ENCODE measurements at regions not wholly inside any gene's neighbourhood (a gene's known extent, or its start where the extent isn't known, plus 50 kb on each side); places are given as distances from the start of the nearest gene placed in this dataset.
"Not testable (repeated sequence)": the region's sequence is repeated elsewhere in the genome, so short reads cannot be mapped to it uniquely, and the experiment has no call there.

DNA sequence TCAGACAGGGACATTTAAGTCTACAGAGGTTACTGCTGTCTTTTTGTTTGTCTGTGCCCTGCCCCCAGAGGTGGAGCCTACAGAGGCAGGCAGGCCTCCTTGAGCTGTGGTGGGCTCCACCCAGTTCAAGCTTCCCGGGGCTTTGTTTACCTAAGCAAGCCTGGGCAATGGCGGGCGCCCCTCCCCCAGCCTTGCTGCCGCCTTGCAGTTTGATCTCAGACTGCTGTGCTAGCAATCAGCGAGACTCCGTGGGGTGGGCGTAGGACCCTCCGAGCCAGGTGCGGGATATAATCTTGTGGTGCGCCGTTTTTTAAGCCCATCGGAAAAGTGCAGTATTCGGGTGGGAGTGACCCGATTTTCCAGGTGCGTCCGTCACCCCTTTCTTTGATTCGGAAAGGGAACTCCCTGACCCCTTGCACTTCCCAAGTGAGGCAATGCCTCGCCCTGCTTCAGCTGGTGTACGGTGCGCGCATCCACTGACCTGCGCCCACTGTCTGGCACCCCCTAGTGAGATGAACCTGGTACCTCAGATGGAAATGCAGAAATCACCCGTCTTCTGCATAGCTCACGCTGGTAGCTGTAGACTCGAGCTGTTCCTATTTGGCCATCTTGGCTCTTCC is 134.1 kb upstream of the KITLG start:
- DNase-seq (ENCODE audit: low spot score) = not testable (repeated sequence)

DNA sequence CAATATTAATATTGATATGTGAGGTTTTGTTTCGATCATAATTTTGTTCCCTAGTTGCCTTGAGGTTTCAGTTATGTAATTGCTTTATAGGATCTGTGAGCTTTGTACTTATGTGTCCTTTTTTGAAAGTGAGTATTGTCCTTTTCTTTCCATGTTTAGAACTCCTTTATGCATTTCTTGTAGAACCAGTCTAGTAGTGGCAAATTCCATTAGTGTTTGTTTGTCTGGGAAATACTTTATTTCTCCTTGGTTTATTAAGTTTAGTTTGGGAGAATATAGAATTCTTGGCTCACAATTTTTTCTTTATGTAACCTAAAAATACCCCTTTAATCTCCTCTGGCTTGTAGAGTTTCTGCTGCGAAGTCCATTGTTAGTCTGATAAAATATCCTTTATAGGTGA is 127.5 kb upstream of the KITLG start:
- DNase-seq (ENCODE audit: low spot score) = no peak

DNA sequence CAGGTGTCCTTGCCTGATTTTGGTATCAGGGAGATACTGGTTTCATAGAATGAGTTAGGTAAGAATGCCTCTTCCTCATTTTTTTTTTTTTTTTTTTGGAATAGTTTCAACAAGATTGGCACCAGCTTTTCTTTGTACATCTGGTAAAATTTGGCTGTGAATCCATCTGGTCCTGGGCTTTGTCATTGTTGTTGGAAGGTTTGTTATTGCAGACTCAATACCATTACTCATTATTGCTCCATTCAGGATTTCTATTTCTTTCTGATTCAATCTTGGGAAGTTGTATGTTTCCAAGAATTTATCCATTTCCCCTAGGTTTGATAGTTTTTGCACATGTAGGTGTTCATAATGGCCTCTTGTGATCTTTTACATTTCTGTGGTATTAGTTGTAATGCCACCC is 126.0 kb upstream of the KITLG start:
- DNase-seq (ENCODE audit: low spot score) = no peak

DNA sequence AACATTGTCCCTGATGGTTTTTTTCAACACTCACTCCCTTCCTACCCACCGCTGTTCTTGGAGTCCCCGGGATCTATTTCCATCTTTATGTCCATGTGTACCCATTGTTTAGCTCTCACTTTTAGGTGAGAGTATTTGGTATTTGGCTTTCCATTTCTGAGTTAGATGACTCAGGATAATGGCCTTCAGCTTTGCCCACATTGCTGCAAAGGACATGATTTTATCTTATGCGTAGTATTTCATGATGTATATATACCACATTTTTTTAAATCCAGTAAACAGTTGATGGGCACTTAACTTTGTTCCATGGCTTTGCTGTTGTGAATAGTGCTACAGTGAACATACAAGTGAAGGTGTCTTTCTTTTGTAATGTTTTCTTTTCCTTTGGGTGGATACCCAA is 123.5 kb upstream of the KITLG start:
- DNase-seq (ENCODE audit: low spot score) = peak; percentile 33

DNA sequence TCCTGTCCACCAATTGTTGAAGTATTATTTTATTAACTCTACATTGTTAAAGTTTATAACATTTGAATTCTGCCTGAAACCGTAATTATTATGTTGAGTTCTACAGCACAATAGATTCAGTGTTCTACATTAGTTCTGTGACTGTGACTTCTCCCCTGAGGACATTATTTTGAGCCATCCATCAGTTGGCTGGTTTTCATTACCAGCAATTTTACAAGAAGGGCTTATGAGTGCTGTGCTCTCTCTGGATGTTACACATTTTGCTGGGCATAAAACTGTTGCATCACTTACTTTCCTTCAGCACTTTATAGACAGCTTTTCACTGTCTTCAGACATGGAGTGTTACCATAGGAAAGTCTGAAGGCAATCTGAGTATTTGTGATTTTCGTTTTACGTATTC is 118.2 kb upstream of the KITLG start:
- no peak for DNase-seq (ENCODE audit: low spot score)

DNA sequence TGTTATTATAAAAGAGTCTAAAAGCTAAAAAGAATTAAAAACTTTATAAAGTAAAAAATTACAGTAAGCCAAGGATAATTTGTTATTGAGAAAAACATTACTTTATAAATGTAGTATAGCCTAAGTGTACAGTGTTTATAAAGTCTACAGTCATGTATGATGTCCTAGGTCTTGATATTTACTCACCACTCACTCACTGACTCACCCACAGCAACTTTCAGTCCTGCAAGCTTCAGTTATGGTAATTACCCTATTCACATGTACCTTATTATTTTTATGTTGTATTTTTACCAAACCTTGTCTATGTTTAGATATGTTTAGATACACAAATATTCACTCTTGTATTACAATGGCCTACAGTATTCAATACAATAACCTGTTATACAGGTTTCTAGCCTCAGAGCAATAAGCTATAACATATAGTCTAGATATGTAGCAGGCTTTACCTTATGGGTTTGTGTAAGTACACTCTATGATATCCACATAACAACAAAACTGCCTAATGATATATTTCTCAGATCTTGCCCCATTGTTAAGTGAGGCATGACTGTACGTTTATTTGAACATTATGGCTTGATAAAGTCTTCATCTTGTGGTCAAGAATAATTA is 113.7 kb upstream of the KITLG start:
- DNase-seq (ENCODE audit: low spot score) = no peak

DNA sequence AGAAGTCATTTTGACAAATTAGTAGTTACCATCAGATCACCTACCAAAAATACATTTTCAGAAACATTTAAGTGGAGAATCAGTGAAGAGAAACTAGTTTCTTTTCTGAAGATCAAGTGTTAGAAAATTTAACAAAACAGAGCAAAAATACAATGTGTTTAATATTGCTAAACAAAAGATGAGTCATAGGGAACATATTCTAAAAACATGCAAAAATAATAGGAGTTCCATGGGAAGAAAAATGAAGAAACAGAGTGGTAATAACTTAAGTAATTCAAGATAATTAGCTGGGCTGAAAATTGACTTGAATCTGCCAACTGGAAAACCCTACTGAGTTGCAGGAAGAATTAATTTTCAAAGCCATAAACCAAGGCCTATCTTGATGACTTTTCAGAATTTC is 111.5 kb upstream of the KITLG start:
- no peak for DNase-seq (ENCODE audit: low spot score)

DNA sequence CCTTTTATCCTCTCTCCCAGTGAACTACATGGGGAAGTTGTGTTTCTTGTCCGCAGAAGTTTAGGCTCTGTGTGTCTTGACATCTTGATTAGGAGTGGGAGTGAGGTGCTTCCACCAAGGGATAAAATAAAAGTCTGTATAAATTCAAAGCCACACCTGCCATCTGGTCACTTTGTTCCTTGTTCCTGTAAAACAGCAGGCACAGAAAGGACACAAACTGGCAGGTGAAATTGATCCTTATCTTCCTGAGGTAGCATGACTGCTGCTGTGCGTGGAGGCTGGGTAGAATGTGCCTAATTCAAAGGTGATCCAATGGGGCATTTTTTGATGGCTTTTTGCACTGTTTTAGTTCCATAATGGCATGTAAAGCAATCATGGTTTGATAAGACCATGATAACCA is 104.3 kb upstream of the KITLG start:
- DNase-seq (ENCODE audit: low spot score) = no peak

DNA sequence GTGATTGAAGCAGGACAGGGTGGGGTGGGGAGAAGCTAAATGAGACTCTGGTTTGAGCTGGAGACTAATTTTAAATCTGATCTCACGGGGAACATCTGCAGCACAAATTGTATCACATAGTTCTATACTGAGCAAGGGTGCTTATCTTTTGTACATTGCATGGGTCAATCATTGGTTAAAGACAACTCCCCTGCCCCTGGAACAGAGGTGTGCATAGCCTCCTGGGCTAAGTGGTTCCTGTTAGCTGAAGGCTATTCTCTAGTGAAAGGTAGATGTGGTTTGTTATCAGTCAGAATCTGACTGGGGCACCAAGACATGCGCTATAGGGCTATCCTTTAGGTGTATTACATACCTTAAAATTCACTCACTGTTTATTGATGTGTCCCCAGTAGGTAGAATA is 103.9 kb upstream of the KITLG start:
- DNase-seq (ENCODE audit: low spot score) = no peak

DNA sequence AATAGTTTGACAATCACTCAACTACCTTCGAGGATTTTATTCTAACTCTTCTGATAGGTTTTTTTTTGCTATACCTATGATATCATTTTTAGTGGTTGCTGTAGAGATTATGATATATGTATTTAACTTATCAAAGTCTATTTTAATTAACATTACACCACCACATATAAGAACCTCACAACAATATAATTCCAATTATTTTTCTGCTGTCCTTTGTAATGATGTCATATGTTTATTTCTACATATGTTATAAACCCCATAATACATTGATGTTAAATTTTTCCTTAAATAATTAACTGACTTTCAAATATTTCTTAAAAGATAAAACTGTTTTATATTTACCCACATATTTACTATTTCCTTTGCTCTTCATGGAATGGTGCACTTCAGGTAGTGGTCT is 103.4 kb upstream of the KITLG start:
- DNase-seq (ENCODE audit: low spot score) = no peak

DNA sequence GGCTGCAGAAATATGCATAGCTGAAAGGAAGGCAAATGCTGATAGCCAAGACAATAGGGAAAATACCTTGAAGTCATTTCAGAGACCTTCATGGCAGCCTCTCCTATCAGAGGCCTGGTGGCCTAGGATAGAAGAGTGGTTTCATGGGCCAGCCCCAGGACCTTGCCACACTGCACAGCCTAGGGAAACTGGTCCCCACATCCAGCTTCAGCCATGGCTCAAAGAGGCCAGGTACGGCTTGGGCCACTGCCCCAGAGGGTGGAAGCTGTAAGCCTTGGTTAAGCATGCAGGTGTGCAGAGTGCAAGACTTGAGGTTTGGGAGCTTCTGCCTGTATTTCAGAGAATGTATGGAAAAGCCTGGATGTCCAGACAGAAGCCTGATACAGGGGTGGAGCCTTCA is 101.0 kb upstream of the KITLG start:
- DNase-seq (ENCODE audit: low spot score) = no peak

DNA sequence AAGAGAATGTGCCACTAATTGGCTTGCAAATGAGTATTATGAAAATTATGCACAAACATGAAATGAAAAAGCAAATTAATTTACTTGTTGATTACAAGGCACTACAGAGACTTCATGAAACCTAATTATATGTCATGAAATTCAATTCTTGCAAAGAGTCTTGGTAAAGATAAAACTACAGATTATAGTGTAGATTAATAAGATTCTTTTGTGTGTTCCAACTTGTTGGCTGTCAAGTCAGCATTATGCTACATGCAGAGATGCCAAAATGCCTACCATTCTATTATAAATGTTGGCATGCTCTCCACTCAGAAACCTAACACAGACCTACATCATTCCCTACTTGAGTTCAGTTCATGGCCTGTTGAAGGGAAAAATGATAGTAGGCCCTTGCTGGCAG is 97.2 kb upstream of the KITLG start:
- DNase-seq (ENCODE audit: low spot score) = no peak

DNA sequence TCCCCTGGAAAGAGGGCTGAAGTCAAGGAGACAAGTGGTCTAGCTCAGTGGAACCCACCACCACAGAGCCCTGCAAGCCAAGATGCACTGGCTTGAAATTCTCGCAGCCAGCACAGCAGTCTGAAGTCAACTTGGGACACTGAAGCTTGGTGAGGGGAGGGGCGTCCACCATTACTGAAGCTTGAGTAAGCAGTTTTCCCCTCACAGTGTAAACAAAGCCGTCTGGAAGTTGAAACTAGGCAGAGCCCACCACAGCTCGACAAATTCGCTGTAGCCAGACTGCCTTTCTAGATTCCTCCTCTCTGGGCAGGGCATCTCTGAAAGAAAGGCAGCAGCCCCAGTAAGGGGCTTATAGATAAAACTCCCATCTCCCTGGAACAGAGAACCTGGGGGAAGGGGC is 87.3 kb upstream of the KITLG start:
- not testable (repeated sequence) for DNase-seq (ENCODE audit: low spot score)

DNA sequence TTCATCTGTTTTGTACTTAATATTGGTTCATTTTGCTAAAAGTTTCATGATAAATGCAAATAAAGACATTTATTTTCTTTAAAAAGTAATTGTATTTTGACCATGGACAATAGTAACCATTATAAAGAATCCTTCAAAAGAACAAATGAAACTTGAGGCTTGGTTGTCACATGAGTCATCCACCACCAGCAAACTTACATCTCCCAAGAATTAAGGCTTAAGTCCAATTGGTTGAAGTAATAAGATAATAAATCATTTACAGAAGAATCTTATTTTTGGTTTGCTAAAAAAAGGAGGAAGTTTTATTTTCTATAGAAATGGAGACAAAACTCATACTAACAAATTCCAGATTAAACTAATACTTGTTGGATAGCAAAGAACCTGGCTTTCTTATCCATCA is 84.8 kb upstream of the KITLG start:
- no peak for DNase-seq (ENCODE audit: low spot score)

DNA sequence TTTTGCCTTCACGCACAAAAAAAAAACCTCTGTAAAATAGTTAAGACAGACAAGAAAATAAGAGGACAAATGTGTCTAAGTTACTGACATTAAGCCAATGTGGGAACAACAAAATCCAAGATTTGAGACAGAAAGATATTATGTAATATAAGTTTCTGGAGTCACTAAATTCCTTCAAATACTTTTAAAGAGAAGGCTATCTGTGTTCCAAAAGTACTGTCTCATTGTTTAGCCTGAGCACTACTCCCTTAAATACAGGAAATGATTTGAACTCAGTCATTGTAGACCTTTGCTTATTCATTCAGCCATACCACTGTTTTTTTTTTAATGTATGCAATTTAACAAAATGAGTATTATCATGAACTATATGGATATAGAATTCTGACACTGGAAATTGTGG is 82.7 kb upstream of the KITLG start:
- DNase-seq (ENCODE audit: low spot score) = no peak

DNA sequence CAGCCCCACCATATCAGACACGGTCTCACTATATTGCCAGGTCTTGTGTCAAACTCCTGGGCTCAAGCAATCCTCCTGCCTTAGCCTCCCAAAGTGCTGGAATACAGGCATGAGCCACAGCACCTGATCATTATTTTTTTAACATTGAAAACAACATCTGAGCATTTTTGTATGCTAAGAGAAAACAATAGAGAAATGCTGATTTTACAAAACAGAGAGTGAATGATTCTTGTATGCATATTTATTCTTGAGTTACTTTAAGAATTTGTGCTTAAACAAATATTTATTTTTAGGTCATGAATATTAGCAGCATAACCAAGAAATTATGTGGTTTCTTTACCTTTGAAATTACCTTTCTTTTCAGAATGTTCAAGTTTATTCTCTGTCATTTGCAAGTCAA is 81.8 kb upstream of the KITLG start:
- DNase-seq (ENCODE audit: low spot score) = no peak

DNA sequence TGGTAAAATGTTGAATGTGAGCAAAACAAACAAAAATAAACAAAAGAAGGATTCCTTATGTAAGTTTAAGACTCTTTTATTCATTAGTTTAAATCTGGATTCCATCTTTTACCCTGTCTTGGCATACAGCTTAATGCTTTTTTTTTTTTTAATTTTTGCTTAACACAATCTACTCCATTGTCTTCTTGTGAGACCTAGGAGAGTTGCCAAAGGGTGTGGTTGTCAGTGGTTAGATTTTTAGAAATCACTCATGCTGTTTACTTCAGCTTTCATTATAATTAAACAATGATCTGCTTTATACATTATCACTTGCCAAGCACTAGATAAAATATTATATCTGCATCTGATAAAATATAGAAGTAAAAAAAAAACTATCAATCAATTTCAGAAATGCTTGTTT is 77.7 kb upstream of the KITLG start:
- peak; percentile 26 for DNase-seq (ENCODE audit: low spot score)

DNA sequence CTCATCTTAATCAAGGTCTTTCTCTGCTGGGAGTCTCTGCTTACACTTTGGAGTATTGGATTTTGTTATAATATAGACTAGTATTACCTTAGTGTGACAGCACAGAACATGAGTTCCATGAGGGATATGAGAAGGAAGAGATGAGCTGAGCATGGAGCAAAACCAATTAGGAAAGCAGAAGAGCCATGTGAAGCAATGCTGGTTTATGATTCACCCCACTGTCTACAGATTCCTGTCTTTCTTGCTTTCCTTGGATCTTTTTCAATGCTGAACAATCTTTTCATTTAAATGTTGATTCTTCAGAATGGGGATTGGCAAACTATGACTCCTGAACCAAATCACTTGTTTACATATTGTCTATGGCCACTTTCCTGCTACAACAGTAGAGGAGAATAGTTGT is 70.4 kb upstream of the KITLG start:
- no peak for DNase-seq (ENCODE audit: low spot score)

DNA sequence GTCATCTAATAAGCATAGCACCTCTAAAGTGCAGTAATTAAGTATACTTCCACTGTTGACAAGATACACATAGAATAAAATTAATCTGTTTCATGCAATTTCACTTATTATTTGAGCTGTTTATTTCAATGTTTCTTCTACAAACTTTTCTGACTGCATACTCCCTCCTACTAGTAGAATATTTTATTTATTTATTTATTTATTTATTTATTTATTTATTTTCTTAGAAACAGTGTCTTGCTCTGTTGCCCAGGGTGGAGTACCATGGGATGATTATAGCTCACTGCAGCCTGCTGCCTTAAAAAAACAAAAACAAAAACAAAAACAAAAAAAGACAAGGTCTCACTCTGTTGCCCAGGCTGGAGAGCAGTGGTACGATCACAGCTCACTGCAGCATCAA is 68.4 kb upstream of the KITLG start:
- DNase-seq (ENCODE audit: low spot score) = no peak

DNA sequence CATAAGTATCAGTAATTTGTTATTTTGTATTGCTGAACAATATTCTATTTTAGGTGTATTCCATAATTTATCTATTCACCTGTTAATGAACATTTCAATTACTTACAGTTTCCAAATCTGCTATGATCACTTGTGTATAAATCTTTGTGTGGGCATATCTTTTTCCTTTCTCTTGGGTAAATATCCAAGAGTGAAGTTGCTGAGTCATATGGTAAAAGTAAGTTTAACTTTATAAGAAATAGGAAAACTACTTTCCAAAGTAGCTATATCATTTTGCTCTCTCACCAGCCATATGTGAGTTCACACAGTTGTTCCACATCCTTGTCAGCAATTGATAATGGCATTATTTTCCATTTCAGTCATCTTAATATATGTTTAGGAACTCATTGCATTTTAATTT is 66.6 kb upstream of the KITLG start:
- no peak for DNase-seq (ENCODE audit: low spot score)

DNA sequence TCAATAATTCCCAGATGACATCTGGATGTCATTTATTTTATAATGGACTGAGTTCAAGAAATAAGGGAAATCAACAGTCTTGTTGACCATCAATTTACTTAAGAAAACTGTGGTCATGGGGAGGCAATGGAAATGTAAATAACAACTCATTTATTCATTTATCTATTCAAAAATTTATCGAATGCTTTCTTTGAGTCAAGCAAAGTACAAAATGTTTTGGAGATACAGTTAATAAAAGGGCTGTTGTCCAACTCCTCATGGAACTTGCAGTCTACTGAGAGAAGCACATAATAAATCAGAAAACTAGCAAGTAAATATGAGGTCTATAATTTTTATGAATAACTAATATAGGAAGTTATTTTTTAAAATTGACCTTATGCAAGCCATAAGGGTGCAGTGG is 65.5 kb upstream of the KITLG start:
- DNase-seq (ENCODE audit: low spot score) = no peak

DNA sequence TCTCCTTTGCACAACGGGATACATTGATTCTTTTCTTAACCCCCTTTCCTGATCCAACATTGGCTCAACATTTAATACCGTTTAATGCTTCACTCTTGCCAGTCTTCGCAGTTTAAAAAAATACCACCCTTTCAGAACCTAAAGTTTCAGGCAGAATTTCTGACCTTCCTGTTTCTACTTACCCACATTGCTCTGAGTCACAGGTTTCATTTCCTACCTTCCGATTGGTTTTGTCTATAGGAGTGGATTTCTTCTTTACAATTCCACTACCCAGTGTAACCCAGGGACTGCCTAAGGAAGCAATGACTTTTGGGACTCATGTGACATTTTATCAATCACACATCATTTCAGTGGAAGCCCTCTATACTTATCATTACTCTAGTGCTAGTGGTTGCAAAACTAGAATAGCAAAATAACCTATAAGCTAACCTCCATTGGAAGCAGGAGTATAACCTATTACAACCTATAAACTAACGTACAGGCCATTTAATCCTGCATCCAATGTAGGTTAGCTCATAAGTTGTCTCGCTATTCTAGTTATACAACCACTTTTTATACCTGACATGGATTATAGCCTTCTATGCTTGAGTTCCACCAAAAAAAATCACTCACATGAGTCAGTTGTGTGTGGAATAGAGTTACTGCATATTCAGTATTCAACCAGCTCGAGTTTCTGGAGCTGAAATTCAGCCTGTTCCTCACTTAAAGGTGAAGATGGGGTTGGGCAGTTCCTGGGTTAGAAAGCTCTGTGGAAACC is 64.9 kb upstream of the KITLG start:
- DNase-seq (ENCODE audit: low spot score) = no peak

DNA sequence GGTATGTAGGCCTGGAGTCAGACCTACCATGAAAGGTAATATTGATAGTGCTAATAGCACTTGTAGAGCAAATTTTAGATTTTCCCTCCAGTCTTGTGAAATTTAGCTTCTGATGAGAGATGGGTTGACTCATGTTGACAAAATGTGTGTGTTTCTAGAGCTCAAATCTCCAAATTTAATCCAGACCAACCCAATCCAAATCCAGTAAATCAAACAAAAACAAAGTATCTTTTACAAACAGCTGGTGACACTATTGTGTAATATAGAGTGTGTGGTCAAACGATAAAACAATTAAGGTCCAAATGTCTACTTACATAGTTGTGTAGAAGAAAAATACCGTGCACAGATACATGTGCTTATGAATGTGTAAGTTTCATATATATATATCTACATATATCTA is 63.4 kb upstream of the KITLG start:
- no peak for DNase-seq (ENCODE audit: low spot score)
